Mammary epithelial cell (primary cell): ENCODE measurements at regions not wholly inside any gene's neighbourhood (a gene's known extent, or its start where the extent isn't known, plus 50 kb on each side); places are given as distances from the start of the nearest gene placed in this dataset.

Experiments
- EZH2 ChIP-seq: IDR thresholded peaks from 2 replicates; pipeline ENCODE4 v1.6.1; 2012; ENCODE audit warnings: low read length, inconsistent platforms, borderline replicate concordance
- TF ChIP-seq, protein P1 (sequence below), 2 donors: IDR thresholded peaks in 1 of 2; conservative IDR thresholded peaks in 1 of 2; 2 replicates each; pipeline ENCODE4 v1.5.1; 2011 to 2012; ENCODE audit warnings: inconsistent platforms in 2 of 2, low read length in 2 of 2, mild to moderate bottlenecking in 2 of 2, control low read depth in 1 of 2, low read depth in 1 of 2; ENCODE audit not compliant: insufficient read depth in 1 of 2; ENCODE audit errors: extremely low read depth in 1 of 2

DNA sequence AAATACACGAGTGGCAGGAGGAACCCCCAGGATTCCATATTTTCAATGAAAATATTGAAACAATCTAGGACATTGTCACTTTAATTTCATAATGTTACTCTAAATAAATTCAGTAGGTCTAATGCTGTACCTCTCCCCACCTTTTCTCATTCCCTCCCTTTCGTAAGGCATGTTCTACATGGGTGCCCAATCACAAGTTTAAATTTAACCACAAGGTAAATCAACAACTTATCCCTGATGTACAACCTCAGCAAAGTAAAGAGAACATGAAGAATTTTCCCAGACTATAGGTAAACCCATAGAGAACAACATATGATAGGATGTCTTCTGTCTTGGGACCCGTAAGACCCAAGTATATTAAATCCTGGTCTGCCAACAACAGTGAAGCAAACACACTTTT lies 53.2 kb upstream of the MITF start:
- TF ChIP-seq, protein P1, sequence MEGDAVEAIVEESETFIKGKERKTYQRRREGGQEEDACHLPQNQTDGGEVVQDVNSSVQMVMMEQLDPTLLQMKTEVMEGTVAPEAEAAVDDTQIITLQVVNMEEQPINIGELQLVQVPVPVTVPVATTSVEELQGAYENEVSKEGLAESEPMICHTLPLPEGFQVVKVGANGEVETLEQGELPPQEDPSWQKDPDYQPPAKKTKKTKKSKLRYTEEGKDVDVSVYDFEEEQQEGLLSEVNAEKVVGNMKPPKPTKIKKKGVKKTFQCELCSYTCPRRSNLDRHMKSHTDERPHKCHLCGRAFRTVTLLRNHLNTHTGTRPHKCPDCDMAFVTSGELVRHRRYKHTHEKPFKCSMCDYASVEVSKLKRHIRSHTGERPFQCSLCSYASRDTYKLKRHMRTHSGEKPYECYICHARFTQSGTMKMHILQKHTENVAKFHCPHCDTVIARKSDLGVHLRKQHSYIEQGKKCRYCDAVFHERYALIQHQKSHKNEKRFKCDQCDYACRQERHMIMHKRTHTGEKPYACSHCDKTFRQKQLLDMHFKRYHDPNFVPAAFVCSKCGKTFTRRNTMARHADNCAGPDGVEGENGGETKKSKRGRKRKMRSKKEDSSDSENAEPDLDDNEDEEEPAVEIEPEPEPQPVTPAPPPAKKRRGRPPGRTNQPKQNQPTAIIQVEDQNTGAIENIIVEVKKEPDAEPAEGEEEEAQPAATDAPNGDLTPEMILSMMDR (conservative IDR thresholded peaks at IDR 0.05 in 1 of 2, IDR thresholded peaks at IDR 0.05 in 1 of 2; ENCODE audit: extremely low read depth in 1 of 2, insufficient read depth in 1 of 2, low read depth in 1 of 2, low read length in 2 of 2): no peak
- TF ChIP-seq EZH2: no peak
